H7 (cell line): ENCODE measurements at regions not wholly inside any gene's neighbourhood (a gene's known extent, or its start where the extent isn't known, plus 50 kb on each side); places are given as distances from the start of the nearest gene placed in this dataset.
"Not testable (repeated sequence)": the region's sequence is repeated elsewhere in the genome, so short reads cannot be mapped to it uniquely, and the experiment has no call there.

Experiments
- DNase-seq: peaks from one replicate; pipeline ENCODE4 v3.0.0; 2012
- H3K27me3 ChIP-seq: 2 replicates; pipeline ENCODE4 v1.6.0; 2011; ENCODE audit warnings: mild to moderate bottlenecking, low read length; ENCODE audit not compliant: control insufficient read depth, insufficient read depth
- H3K36me3 ChIP-seq: replicated peaks from 2 replicates; pipeline ENCODE4 v1.5.1; 2011; ENCODE audit warnings: low read length; ENCODE audit not compliant: control insufficient read depth, insufficient read depth
- H3K4me3 ChIP-seq: 2 replicates; pipeline ENCODE4 v1.5.1; 2011; ENCODE audit warnings: low read depth, mild to moderate bottlenecking, control low read depth, low read length, moderate library complexity; ENCODE audit not compliant: insufficient read depth

GRCh38 chr3:75604286-75604934 is 59.7 kb upstream of the FRG2C start:
- DNase-seq = peak; percentile 44

GRCh38 chr3:75607996-75608395 is 56.1 kb upstream of the FRG2C start:
- not testable (repeated sequence) for H3K27me3 ChIP-seq, DNase-seq, H3K4me3 ChIP-seq, H3K36me3 ChIP-seq

More at GRCh38 chr3:75604286-75604934, 59.7 kb upstream of the FRG2C start:
- H3K36me3 ChIP-seq, H3K27me3 ChIP-seq, H3K4me3 ChIP-seq: not testable (repeated sequence)

- H3K27me3 ChIP-seq, H3K4me3 ChIP-seq, H3K36me3 ChIP-seq: not testable (repeated sequence)
- peak; percentile 39 for DNase-seq
These were observed 54.5 kb upstream of the FRG2C start for GRCh38 chr3:75609598-75609997.

- H3K27me3 ChIP-seq = no peaks in the 10 kb centered on the region; the same call in none of the 2 replicates
These were observed 53.4 kb upstream of the FRG2C start for GRCh38 chr3:75610773-75611172.

GRCh38 chr3:75611724-75612460 is 52.2 kb upstream of the FRG2C start:
- not testable (repeated sequence) for H3K36me3 ChIP-seq, H3K4me3 ChIP-seq, H3K27me3 ChIP-seq
- DNase-seq = peak; percentile 20

More at GRCh38 chr3:75610773-75611172, 53.4 kb upstream of the FRG2C start:
- no peak overlapping the region for H3K4me3 ChIP-seq
- DNase-seq = no peak
- H3K36me3 ChIP-seq = no peaks in the 10 kb centered on the region
